ENCODE measurements at regions not wholly inside any gene's neighbourhood (a gene's known extent, or its start where the extent isn't known, plus 50 kb on each side); places are given as distances from the start of the nearest gene placed in this dataset.

DNA sequence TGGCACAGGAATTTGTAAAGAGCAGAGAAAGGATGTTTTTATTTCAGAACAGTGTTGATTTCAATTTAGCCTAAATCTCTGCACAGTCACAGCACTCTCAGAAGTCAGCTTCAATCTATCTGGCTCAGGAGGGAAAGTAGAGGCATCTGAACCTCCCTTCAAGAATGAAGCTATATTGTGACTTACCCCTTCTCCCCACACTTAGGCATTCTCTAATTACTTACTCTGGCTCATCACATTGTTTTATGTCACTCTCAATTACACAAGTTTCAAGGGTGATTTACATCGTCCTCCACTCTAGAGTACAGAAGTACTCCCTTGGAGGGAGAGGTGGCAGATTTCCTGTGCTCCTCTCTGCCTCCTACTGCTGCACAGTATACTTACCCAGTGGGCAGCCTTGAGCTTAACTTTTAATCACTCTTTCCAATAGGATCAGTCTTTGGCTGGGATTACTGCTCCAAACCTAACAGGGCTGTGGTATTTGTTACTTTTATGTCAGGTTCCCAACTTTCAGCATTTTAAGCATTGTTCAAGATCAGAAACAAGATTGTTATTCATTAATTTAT, 211.4 kb downstream of the AASDHPPT start:
- TF ChIP-seq, protein P1, sequence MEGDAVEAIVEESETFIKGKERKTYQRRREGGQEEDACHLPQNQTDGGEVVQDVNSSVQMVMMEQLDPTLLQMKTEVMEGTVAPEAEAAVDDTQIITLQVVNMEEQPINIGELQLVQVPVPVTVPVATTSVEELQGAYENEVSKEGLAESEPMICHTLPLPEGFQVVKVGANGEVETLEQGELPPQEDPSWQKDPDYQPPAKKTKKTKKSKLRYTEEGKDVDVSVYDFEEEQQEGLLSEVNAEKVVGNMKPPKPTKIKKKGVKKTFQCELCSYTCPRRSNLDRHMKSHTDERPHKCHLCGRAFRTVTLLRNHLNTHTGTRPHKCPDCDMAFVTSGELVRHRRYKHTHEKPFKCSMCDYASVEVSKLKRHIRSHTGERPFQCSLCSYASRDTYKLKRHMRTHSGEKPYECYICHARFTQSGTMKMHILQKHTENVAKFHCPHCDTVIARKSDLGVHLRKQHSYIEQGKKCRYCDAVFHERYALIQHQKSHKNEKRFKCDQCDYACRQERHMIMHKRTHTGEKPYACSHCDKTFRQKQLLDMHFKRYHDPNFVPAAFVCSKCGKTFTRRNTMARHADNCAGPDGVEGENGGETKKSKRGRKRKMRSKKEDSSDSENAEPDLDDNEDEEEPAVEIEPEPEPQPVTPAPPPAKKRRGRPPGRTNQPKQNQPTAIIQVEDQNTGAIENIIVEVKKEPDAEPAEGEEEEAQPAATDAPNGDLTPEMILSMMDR (IDR thresholded peaks at IDR 0.05; ENCODE audit: low read depth, low read length, missing input control): no peak
- TF ChIP-seq, protein P2, sequence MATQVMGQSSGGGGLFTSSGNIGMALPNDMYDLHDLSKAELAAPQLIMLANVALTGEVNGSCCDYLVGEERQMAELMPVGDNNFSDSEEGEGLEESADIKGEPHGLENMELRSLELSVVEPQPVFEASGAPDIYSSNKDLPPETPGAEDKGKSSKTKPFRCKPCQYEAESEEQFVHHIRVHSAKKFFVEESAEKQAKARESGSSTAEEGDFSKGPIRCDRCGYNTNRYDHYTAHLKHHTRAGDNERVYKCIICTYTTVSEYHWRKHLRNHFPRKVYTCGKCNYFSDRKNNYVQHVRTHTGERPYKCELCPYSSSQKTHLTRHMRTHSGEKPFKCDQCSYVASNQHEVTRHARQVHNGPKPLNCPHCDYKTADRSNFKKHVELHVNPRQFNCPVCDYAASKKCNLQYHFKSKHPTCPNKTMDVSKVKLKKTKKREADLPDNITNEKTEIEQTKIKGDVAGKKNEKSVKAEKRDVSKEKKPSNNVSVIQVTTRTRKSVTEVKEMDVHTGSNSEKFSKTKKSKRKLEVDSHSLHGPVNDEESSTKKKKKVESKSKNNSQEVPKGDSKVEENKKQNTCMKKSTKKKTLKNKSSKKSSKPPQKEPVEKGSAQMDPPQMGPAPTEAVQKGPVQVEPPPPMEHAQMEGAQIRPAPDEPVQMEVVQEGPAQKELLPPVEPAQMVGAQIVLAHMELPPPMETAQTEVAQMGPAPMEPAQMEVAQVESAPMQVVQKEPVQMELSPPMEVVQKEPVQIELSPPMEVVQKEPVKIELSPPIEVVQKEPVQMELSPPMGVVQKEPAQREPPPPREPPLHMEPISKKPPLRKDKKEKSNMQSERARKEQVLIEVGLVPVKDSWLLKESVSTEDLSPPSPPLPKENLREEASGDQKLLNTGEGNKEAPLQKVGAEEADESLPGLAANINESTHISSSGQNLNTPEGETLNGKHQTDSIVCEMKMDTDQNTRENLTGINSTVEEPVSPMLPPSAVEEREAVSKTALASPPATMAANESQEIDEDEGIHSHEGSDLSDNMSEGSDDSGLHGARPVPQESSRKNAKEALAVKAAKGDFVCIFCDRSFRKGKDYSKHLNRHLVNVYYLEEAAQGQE (IDR thresholded peaks at IDR 0.05): no peak
- TF ChIP-seq, protein P3, sequence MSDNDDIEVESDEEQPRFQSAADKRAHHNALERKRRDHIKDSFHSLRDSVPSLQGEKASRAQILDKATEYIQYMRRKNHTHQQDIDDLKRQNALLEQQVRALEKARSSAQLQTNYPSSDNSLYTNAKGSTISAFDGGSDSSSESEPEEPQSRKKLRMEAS (IDR thresholded peaks at IDR 0.05): no peak
- TF ChIP-seq EGR1 (IDR thresholded peaks at IDR 0.05; ENCODE audit: low read depth in 2 of 2) (no peak), RXRA (IDR thresholded peaks at IDR 0.05) (no peak), GABPA (IDR thresholded peaks at IDR 0.05 in 1 of 2, conservative IDR thresholded peaks at IDR 0.05 in 1 of 2) (no peak), SP1 (IDR thresholded peaks at IDR 0.05) (no peak)
